Mucosa of descending colon (tissue), 3 donors: ENCODE measurements at regions not wholly inside any gene's neighbourhood (a gene's known extent, or its start where the extent isn't known, plus 50 kb on each side); places are given as distances from the start of the nearest gene placed in this dataset.
A peak's percentile ranks its signal among the peaks of the same experiment; 100 is the strongest.

ENCODE experiments used
- ATAC-seq: fragments of 200-7000 bp; cut with Tn5 transposase; one replicate; pipeline ENCODE4 v1.9.1; 2020; ENCODE audit warnings: mild to moderate bottlenecking, moderate library complexity
- DNase-seq, 3 donors: peaks; one replicate each; pipeline ENCODE4 v3.0.0-alpha.2; 2020
- H3K36me3 ChIP-seq: fragments of 200-600 bp; one replicate; pipeline ENCODE4 v1.8.0; 2021; ENCODE audit warnings: low read depth, mild to moderate bottlenecking
- H3K4me1 ChIP-seq: fragments of 200-600 bp; one replicate; pipeline ENCODE4 v1.8.0; 2021; ENCODE audit warnings: low read depth, mild to moderate bottlenecking
- H3K4me3 ChIP-seq: fragments of 200-600 bp; one replicate; pipeline ENCODE4 v1.8.0; 2021; ENCODE audit warnings: mild to moderate bottlenecking
- H3K9me3 ChIP-seq: fragments of 200-600 bp; one replicate; pipeline ENCODE4 v1.8.0; 2021; ENCODE audit warnings: mild to moderate bottlenecking
- CTCF ChIP-seq: fragments of 200-600 bp; IDR thresholded peaks from one replicate; pipeline ENCODE4 v1.8.0; 2022; ENCODE audit warnings: antibody characterized with exemption, mild to moderate bottlenecking
- intact Hi-C, 2 donors: fragments of 100-400 bp; cut with DNase I in 1 of 2; cut with micrococcal nuclease in 1 of 2; formaldehyde crosslinking; loops; one replicate each; pipeline versions ENCODE4 v1.11.0 to v1.11.1; 2022; cut with DNase I, micrococcal nuclease
- donor health status: DM: no; HTN: no; CAD: no; lungs with moderate emphysema.
- donor health status: DM: no; HTN: no; CAD: no.
- donor health status: DM: no; HTN: yes; CAD: no.

- H3K9me3 ChIP-seq, result no peaks in the 10 kb centered on the region
- no peak overlapping the region for H3K4me3 ChIP-seq
- H3K36me3 ChIP-seq, result no peaks in the 10 kb centered on the region
- intact Hi-C loops, result no loop called here
- DNase-seq, result no peak
- no peak for ATAC-seq
- H3K4me1 ChIP-seq, result peaks cover 9% of the 10 kb centered on the region
- no peak for TF ChIP-seq CTCF
Observed at GRCh38 chr22:48154169-48154942, 1391.9 kb downstream of the TBC1D22A start.

GRCh38 chr22:48153726-48154125 lies 1391.3 kb downstream of the TBC1D22A start:
- intact Hi-C loops, result no loop called here

GRCh38 chr22:48152916-48153315 lies 1390.5 kb downstream of the TBC1D22A start:
- no peak for ATAC-seq
- Histone ChIP-seq H3K4me1 (peaks cover 9% of the 10 kb centered on the region), H3K36me3 (no peaks in the 10 kb centered on the region), H3K4me3 (no peak overlapping the region), H3K9me3 (no peaks in the 10 kb centered on the region)
- no peak for DNase-seq
- intact Hi-C loops, result no loop called here
- no peak for TF ChIP-seq CTCF

More at GRCh38 chr22:48153726-48154125, 1391.3 kb downstream of the TBC1D22A start:
- peak in 2 of 3 donors; percentile 78 to 87 for DNase-seq
- H3K4me1 ChIP-seq, result peaks cover 9% of the 10 kb centered on the region
- no peaks in the 10 kb centered on the region for H3K36me3 ChIP-seq
- no peaks in the 10 kb centered on the region for H3K9me3 ChIP-seq
- ATAC-seq, result peak; percentile 52
- no peak overlapping the region for H3K4me3 ChIP-seq
- TF ChIP-seq CTCF, result no peak

- DNase-seq, result no peak
- no peaks in the 10 kb centered on the region for H3K9me3 ChIP-seq
- no peak for TF ChIP-seq CTCF
- H3K4me1 ChIP-seq, result peaks cover 9% of the 10 kb centered on the region
- H3K36me3 ChIP-seq, result no peaks in the 10 kb centered on the region
- intact Hi-C loops, result no loop called here
- no peak overlapping the region for H3K4me3 ChIP-seq
- ATAC-seq, result no peak
Observed at GRCh38 chr22:48152164-48152775, 1389.8 kb downstream of the TBC1D22A start.

- intact Hi-C loops, result no loop called here
- ATAC-seq (no peak), DNase-seq (no peak)
- Histone ChIP-seq H3K9me3 (no peaks in the 10 kb centered on the region), H3K4me3 (no peak overlapping the region), H3K36me3 (no peaks in the 10 kb centered on the region), H3K4me1 (peaks cover 4% of the 10 kb centered on the region)
- TF ChIP-seq CTCF, result no peak
Observed at GRCh38 chr22:48151641-48152040, 1389.2 kb downstream of the TBC1D22A start.
